AG10803 (cell line): ENCODE measurements at regions not wholly inside any gene's neighbourhood (a gene's known extent, or its start where the extent isn't known, plus 50 kb on each side); places are given as distances from the start of the nearest gene placed in this dataset.
"Not testable (repeated sequence)": the region's sequence is repeated elsewhere in the genome, so short reads cannot be mapped to it uniquely, and the experiment has no call there.

Source experiments
- DNase-seq: peaks from one replicate; pipeline ENCODE4 v3.0.0; 2010; ENCODE audit warnings: low read depth
- H3K4me3 ChIP-seq: 2 replicates; pipeline ENCODE4 v1.5.1; 2011; ENCODE audit warnings: mild to moderate bottlenecking, low read length, control low read depth
- TF ChIP-seq, protein P1 (sequence below): conservative IDR thresholded peaks from 2 replicates; pipeline ENCODE4 v1.5.1; 2011; ENCODE audit warnings: mild to moderate bottlenecking, low read length, control low read depth, inconsistent platforms

DNA sequence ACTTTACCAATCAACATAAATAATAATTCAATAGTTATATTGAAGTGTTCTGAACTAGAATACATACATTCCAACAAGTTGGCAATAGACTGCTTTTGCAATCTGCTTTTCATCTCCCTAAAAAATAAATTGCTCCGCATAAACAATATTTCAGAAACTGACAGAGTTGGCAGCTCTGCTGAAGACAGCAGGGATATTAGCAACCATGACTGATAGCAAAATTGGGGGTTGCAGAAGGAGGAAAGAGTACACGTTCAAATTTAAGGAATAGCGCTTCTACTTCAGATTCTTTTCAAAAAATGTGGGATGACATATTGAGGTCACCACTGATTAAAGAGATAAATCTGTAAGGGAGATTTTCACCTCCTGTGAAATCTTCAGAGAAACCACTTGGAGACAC is 521.2 kb downstream of the DTWD2 start:
- no peak overlapping the region for H3K4me3 ChIP-seq
- DNase-seq: no peak
- TF ChIP-seq, protein P1, sequence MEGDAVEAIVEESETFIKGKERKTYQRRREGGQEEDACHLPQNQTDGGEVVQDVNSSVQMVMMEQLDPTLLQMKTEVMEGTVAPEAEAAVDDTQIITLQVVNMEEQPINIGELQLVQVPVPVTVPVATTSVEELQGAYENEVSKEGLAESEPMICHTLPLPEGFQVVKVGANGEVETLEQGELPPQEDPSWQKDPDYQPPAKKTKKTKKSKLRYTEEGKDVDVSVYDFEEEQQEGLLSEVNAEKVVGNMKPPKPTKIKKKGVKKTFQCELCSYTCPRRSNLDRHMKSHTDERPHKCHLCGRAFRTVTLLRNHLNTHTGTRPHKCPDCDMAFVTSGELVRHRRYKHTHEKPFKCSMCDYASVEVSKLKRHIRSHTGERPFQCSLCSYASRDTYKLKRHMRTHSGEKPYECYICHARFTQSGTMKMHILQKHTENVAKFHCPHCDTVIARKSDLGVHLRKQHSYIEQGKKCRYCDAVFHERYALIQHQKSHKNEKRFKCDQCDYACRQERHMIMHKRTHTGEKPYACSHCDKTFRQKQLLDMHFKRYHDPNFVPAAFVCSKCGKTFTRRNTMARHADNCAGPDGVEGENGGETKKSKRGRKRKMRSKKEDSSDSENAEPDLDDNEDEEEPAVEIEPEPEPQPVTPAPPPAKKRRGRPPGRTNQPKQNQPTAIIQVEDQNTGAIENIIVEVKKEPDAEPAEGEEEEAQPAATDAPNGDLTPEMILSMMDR: no peak

DNA sequence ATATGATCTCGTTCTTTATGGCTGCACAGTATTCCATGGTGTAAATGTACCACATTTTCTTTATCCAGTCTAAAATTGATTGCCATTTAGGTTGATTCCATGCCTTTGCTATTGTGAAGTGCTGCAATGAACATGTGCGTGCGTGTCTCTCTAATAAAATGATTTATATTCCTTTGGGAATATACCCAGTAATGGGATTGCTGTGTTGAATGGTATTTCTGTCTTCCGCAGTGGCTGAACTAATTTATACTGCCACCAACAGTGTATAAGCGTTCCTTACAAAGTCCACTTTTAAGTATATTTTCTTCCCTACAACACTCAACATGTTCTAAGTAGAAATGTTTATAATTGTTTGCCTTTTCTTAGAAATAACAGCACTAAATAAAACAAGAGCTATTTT is 521.9 kb downstream of the DTWD2 start:
- H3K4me3 ChIP-seq: no peak overlapping the region
- no peak for DNase-seq
- TF ChIP-seq, protein P1: no peak

DNA sequence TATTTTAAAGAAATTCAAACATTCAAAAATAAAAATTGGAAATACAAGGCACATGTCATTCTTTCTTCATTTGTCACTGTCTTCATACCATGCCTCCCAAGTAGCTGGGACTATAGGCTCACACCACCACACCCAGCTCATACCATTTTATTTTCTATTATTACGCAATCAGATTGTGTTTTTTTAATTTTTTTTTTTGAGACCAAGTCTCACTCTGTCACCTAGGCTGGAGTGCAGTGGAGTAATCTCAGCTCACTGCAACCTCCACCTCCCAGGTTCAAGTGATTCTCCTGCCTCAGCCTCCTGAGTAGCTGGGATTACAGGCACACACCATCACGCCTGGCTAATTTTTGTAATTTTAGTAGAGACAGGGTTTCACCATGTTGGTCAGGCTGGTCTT is 526.1 kb downstream of the DTWD2 start:
- DNase-seq, H3K4me3 ChIP-seq: not testable (repeated sequence)

DNA sequence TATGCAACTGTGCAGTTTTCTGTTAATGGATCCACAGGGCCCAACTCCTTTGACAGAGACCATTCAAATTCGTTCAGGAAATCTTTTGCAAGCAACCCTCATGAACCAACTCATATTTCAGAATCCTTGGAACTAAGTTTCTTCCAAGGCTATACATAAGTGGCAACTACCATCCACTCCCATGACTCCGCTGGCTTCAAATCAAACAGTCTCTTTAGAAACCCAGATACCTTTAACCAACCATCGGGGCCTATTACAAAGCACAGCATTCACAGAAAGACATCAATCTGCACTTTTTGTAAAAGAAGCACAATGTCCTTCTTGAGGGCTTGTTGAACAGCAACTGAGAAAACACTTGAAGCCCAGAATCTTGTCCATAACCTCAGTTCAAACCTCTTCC is 526.9 kb downstream of the DTWD2 start:
- H3K4me3 ChIP-seq: no peak overlapping the region
- DNase-seq: no peak
- TF ChIP-seq, protein P1: no peak

DNA sequence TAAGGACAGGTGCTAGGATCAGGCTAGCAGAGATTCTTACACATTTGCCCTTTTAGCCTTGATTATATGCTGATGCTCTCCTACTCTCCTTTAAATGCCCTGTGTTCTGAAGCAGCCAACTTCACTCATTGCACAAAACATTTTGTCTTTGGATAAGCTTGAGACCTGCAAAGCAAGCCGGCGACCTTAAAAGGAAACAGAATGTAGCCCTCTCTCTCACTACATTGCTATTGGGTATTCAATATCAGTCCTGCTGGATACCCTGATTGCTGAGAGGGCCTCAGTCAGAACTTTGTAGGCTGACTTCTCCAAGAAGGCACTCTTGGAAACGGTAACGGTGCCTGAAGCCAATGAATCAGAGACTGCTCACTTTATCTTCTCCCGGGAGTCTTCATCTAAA is 528.9 kb downstream of the DTWD2 start:
- no peak for DNase-seq
- H3K4me3 ChIP-seq: no peak overlapping the region
- TF ChIP-seq, protein P1: no peak

DNA sequence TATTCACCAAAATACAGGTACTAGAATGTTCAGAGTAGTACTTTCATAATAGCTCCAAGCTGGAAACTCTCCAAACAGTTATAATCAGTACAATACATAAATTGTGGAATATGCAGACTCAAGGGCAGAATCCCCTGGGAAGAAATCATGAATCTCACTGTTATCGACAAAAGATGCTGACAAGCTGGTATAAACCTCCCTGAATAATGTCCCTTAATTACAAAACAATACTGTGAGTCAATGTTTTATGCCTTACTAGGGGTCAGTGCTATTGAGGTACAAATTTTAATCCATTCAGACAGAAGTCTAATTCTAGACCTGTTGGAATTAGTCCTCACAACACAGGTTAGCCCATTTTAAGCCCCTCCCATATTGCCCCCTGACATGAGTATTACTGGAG is 532.3 kb downstream of the DTWD2 start:
- no peak overlapping the region for H3K4me3 ChIP-seq
- TF ChIP-seq, protein P1: no peak
- DNase-seq: no peak

DNA sequence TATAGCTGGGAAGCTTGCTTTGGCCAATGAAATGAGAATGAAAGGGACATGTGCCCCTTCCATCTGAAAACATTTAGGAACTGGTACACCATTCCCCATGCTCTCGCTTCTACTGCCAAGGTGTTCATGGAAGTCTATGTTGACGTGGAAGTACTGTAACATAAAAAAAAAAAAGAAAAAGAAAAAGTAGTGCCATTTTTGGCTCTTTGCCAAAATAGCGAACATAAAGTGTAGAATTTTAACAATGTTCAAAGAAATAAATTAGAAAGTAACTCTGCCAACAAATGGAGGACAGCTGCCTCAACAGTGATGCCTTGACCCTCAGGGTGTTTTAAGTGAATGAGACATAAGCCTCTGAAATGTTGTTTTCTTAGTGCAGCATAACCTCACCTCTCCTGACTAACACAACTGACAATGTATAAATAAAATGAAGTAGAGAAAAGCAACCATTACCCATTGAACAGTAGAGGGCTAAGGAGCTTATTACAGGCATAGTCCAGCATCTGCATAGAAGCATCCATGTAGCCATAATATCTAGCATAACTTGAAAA is 536.6 kb downstream of the DTWD2 start:
- no peak overlapping the region for H3K4me3 ChIP-seq
- TF ChIP-seq, protein P1: no peak
- no peak for DNase-seq
